Activated T-helper 1 cell treated with Interleukin-2 at 50 U/mL for 16 hours (primary cell): ENCODE measurements at regions not wholly inside any gene's neighbourhood (a gene's known extent, or its start where the extent isn't known, plus 50 kb on each side); places are given as distances from the start of the nearest gene placed in this dataset.

Experiments used
- DNase-seq: peaks from one replicate; pipeline ENCODE4 v3.0.0-alpha.2; 2020; ENCODE audit warnings: low read depth

DNA sequence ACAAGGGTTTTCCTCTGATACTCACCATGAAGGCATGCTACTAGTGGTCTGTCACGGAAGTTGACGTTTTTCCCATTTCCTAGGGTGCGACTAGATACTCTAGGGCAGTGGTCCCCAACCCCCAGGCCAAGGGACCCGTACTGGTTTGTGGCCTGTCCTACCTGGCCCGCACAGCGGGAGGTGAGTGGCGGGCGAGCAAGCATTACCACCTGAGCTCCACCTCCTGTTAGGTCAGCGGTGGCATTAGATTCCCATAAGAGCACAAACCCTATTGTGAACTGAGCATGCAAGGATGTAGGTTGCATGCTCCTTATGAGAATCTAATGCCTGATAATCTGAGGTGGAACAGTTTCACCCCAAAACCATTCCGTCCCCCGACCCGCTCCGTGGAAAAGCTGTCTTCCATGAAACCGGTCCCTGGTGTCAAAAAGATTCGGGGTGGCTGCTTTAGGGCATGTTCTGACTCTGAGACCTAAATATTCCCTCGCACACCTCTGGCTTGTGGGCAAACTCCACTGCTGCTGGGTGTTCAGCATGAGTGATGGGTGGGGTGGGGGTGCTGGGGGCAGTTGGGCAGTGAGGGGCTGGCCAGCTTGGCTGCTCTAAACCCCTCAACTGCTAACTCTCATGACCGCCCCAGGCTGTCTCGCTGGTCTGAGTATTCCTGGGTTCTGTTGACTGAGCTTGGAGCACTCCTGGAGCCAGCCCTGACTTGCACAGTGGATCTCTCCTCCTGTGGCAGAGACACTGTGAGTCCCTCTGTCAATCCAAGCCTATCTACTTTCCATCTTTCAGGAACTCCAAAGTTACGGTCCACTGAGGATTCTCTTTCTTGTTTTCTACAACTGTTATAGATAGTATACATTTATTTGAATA is 78.3 kb upstream of the NEK6 start:
- DNase-seq: no peak

DNA sequence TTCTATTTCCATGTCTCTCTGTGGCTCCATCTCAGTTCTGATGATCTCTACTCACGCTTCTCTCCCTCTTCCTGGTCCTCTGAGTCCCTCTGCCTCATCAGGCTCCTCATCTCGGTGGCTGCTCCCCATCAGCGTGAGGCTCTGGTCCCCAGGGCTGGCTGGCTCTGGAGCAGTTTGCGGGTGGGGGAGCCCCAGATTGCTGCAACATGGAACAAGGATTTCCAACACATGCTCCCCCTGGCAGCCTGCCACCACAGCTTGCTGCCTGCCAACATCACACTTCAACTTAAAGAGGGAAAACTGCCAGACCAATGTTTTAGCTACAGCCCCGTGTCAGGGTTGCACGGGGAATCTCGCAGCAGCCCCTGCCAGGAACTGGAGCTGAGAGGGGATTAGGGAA is 77.2 kb upstream of the NEK6 start:
- DNase-seq: no peak

DNA sequence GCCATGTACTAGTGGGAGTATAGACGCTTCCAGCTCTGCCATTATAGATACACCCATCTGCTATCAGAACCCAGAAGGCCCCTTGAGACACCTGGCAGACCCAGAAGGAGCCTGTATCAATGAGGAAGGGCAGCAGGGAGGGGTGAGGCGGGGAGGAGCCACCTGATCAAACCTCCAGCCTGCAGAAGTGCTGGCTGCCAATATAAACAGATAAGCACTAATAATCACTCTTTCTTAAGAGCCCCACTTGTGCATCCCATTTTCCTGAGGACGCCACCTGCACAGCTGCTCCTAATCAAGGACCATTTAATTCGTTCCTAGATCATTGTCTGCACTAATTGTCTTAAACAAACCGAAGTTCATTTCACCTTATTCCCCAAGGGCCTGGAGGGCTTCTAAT is 75.0 kb upstream of the NEK6 start:
- DNase-seq: no peak

DNA sequence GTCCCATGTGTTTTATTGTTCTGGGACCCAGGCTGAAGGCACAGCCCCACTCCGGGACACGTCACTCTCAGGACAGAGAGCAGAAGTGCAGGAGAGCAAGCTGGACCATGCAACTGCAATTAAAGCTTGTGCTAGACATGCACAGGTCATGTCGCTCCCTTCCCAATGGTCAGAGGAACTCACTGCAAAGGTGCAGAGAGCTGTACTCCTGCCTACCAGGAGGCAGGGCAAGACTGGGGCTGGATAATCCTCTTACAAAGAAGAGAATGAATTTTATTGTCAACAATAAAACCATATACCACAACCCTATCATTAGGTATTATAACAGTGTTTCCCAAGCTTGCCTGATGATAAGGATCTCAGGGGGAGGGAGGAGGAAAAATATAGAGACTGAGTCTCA is 74.0 kb upstream of the NEK6 start:
- no peak for DNase-seq

DNA sequence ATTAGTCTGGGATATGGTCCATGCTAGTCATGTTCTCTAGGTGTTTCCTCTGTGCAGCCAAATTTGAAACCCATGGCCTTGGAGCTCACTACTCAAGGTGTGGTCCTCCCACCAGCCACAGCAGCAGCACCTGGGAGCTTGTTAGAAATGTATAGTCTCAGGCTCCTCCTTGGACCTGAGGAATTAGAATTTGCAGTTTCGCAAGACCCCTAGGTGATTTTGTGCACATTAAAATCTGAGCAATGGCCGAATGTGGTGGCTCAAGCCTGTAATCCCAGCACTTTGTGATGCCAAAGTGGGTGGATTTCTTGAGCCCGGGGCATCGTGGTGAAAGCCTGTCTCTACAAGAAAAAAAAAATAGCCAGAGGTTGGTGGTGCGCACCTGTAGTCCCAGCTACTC is 72.3 kb upstream of the NEK6 start:
- no peak for DNase-seq

DNA sequence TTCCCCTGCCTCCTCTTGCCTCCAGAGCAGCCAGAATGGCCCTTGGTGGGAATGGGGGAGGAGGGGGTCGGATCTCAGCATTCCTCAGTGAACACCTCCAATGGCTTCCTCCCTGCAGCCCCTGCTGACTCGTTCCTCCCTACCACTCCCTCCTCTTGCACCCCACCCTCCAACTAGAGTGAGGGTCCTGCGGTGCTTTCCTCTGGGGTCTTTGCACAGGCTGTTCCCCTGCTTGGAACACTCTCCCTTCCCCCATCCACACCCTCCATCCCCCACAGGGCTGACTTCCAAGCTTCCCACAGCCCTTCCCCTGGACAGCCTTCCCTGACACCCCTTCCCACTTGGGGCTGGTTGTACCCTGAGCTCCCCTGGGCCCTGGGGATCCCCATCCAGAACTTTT is 70.4 kb upstream of the NEK6 start:
- DNase-seq: no peak

DNA sequence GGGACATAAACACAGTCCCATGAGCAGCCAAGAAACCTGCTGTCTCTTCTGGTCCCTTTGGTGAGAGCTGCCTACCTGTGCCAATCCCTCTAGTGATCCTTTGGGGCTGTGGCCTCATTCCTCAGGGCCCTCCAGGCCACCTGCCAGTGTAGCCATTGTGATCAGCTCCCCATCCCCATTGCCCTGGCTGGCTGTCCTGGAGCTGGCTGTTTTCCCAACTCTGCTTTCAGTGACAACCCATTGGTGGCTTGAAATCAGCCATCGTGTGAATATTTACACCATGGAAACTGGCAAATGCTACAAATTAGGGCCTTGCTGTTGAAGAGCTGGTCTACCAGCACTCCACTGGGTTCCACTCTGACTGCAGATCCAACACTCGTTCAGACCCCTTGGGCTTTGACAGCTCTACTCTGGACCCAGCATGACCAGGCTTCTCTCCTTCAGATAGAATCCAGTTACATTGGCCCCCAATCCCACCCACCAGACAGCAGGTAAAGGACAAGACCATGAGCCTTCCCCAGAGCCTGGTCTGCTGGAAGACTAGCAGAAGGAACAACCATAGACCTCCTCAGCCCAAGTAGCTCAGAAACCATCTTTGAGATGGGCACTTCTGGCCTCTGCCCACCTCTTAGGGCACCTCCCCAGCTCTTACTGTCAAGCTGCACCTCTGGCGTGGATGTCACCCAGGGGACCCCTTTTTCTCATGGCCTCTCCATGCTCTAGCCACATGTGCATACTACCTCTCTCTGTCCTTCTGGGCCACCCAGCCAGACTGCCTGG is 69.2 kb upstream of the NEK6 start:
- DNase-seq: no peak

DNA sequence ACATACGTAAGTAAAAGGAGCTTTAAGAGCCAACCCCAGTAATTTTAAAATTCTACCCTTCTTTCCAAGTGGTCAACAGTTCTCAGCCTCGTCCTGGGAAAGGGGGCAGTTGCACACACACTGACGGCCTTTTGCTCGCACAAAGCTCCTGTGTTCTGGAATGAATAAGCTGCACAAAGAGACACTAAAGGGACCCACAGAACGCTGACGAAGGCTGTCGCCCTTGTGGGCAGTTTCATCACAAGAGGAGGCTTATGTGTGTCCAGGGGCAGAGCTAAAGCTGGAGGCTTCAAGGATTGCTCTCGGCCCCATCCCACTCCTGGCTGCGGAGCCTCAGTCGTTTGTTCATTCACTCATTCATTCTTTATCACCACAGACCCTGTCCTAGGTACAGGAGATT is 67.0 kb upstream of the NEK6 start:
- no peak for DNase-seq

DNA sequence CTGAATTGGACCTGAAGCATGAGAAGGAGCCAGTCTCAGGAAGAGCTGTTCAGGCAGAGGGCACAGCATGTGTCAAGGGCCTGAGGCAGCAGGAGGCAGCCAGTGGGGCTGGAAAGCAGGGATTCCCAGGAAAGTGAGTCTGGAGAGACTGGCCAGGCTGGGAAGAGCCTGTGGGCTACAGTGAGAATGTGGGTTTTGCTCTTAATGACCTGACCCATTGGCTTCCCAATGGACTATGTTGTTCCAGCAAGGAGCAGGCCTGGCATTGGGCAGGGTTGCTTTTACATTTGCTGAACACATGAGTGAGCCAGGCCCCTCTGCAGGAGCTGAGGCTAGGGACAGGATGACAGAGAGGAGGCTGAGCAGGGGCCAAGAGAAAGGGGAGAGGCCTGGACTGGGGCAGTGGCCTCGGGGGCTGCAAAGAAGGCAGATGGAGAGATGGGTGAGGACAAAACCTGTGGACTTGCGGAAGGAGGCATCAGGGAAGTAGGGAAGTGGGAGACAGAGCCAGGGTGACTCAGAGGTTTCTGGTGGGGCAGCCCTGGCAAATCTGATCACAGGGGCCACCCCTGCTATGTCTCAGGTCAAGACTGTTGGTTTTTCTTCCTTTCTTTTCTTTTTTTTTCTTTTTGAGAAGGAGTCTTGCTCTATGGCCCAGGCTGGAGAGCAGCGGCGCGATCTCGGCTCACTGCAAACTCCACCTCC is 65.9 kb upstream of the NEK6 start:
- no peak for DNase-seq

DNA sequence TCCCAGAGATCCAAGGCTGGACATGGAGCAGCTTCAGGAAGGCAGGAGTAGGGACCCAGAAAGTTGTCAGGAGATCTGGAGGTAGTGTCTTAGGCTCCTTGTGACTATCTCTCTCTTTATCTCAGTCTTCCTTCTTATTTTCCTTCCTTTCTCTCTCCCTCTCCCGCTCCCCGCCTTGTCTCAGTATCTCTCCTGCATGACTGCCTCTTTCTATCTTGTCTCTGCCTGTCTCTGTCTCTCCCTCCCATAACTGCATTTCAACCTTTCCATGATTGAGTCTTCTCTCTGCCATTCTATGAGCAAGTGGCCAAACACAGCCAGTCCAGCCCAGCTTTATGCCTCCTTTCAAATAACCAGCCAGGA is 61.0 kb upstream of the NEK6 start:
- no peak for DNase-seq

DNA sequence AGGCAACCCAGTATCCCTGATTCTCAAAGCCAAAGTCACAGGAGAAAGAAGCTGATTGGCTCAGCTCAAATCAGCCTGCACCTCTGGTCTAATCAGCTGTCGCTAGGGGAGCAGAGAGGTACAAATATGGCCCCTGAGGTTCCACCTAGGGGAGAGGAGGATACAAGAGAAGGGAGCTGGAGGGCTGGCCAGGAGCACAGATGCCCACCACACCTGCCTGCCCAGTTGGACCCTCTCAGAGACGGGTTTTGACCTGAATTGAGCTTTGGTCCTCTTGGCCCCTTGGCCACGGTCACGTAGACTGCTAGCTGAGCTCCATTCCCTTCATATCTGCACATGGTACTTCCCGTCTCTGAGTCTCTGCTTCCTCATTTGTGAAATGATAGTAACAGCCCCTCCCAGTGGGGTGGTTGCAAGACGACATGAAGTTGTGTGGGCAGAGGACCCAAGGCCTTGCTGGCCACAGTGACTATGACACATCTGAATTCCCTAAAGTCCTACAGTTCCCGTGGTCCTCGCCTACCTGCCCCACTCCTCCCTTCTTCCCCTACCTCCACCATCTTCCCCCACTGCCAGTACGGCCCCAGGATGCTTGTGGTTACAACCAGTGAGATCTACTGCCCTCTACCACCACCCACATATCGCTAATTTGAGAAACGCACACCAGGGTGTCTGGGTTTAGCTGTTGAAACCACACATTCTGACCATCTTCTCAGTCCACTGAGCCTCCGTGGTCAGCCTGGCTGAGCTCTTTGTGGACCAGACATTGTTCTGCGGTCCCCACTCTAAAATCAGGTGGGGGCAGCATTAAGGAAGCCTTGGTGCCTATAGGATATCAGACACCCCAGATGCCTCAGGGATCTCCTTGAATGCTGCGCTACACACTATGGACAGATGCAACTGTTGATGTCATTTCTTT is 60.3 kb upstream of the NEK6 start:
- no peak for DNase-seq

DNA sequence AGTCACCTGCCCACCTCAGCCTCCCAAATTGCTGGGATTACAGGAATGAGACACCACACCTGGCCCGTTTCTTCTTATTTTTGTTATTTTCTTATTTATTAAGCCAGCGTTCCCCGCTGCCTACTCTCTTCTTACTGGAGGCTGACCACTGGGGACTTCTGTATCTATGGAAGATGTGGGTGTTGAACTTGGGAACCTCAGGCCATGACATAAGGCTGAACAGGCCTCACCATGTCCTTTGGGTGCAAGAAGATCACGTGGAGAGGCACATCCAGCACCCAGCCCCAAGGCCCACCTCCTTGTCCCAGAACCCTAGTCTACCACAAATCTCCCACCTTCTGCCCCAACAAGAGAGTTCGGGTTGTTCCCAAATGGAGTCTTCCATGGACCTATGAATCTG is 59.4 kb upstream of the NEK6 start:
- DNase-seq: no peak

DNA sequence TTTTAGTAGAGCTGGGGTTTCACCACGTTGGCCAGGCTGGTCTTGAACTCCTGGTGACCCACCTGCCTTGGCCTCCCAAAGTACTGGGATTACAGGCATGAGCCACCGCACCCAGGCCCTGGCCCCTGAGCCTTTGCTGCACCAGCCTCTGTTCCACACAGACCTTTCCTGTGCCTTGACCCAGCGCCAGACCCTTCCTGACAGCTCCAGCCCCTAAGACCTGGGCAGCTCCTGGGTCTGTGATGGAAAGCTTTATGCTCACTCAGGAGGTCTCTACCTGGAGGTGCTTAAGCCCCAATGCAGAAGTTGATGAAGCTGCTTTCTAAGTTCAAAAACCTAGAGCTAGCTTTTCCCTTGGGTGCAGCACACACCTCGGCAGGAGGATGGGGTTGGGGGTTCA is 58.8 kb upstream of the NEK6 start:
- no peak for DNase-seq

DNA sequence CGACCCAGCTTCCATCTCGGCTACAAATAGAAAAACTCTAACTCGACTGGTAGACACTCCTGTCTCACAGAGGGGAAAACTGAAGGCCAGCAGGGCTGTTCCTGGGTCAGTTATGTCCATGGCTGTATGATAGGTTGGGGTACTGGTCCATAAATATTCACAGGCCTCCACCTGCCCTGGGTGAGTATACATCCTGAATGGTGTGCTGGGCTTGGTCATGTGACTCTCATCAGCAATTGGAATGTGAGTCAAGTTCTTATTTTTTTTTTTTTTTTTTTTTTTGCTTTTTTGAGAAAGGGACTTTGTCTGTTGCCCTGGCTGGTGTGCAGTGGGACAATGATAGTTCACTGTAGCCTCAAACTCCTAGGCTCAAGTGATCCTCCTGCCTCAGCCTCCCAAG is 58.3 kb upstream of the NEK6 start:
- no peak for DNase-seq

DNA sequence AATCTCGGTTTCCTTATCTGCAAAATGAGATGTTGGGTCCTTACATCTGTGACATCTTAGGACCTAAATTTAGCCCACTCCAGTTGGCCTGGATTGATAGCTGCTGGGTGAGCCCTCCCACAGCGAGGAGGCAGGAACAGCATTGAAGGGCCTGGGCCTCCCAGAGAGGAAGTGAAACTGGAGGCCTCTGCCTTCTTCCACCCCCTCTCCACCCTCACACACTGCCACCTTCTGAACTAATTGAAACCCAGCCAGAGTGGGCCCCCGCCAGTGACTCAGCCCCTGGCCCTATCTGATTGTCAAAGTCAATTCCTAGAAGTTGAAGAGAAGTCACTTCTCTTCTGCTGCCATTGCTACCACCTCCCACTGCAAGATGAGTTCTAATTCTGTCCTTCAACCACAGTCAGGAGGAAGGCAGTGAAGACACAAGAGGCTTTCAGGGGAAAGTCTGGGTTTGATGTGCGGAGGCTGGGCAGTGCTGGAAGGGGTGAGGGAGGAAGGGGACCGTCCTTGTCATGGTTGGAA is 55.2 kb upstream of the NEK6 start:
- peak; percentile 47 for DNase-seq

DNA sequence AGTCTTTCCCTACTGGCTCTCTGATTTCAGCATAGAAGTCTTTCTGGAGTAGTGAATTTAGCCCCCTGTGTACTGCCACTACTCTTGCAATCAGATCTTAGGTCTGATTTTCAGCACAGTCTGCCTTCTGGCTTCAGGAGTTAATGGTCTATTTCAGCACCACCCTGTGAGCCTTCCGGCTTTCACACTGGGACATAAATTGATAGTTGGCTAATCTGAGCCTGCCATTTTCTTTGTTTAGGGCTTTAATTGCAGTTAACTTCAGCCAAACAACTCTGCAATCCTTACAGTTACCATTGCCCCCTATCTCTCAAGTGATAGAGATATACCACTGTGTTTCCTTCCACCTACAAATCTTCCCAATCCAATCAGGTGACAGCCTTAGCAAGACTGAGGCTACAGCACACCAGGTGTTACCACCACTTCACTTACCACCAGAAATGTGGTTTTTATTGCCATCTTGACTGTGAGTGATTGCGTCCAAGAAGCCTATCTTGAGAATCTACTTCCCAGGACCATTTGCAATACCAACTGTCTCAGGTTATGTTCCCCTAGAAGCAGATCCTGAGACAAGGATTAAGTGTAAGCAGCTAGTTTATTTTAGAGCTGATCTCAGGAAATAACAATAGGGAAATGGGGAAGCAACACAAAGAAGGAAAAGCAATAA is 51.9 kb upstream of the NEK6 start:
- no peak for DNase-seq

DNA sequence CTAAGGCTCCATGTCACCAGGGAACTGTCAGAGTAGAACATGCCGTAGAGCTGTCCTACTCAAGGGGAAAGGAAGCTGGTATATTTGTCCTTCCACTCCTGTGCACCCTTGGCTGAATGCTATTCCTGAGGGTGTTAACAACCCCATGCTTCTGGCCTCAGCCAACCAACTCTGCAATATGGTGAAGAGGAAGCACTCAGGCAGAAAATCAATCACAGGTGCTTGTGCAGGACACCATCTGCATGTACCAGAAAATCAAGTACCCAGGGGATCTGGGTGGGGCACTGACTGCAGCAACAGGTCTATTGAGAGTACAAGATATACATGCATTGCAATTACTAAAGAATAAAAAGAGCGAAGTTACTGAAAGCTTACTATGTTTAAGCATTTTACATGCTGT is 51.4 kb upstream of the NEK6 start:
- no peak for DNase-seq
